ENCODE measurements at regions not wholly inside any gene's neighbourhood (a gene's known extent, or its start where the extent isn't known, plus 50 kb on each side); places are given as distances from the start of the nearest gene placed in this dataset.

DNA sequence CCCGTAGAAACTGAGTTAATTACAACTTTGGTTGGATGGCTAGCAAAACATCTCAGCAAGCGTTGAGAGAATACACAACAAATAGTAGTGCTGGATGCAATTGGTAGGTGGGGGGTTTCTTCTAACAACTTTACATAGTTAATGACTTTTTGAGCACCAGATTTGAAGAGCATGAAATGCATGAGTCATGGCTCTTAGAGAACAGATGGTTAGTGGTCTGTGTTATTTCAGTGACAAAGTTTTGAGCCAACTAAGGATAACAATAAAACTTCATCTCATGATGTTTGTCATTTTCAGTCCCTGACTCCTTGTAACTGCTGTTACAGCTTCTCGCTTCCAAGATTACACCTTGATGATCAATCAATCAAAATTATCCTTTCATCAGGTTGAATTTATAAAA is 399.0 kb upstream of the BRINP1 start:
- H3K27me3 ChIP-seq = no peaks in the 10 kb centered on the region
- no peaks in the 10 kb centered on the region for H3K36me3 ChIP-seq (replicated peaks in 1 of 2; ENCODE audit: insufficient read depth in 1 of 2, low read depth in 2 of 2)
- no peaks in the 10 kb centered on the region for H3K9me3 ChIP-seq
- H3K4me1 ChIP-seq = no peaks in the 10 kb centered on the region
- DNase-seq (no peak), ATAC-seq (no peak)
- no peak overlapping the region for H3K27ac ChIP-seq
- H3K4me3 ChIP-seq = no peak overlapping the region
- 60 to 61% methylated on average over 3 of the region's 3 CpGs for WGBS, 2 donors
- TF ChIP-seq, protein P1, sequence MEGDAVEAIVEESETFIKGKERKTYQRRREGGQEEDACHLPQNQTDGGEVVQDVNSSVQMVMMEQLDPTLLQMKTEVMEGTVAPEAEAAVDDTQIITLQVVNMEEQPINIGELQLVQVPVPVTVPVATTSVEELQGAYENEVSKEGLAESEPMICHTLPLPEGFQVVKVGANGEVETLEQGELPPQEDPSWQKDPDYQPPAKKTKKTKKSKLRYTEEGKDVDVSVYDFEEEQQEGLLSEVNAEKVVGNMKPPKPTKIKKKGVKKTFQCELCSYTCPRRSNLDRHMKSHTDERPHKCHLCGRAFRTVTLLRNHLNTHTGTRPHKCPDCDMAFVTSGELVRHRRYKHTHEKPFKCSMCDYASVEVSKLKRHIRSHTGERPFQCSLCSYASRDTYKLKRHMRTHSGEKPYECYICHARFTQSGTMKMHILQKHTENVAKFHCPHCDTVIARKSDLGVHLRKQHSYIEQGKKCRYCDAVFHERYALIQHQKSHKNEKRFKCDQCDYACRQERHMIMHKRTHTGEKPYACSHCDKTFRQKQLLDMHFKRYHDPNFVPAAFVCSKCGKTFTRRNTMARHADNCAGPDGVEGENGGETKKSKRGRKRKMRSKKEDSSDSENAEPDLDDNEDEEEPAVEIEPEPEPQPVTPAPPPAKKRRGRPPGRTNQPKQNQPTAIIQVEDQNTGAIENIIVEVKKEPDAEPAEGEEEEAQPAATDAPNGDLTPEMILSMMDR (IDR thresholded peaks at IDR 0.05) = no peak
- no peak for TF ChIP-seq POLR2A (IDR thresholded peaks at IDR 0.05)
- intact Hi-C loops (cut with DNase I) = no loop called here

DNA sequence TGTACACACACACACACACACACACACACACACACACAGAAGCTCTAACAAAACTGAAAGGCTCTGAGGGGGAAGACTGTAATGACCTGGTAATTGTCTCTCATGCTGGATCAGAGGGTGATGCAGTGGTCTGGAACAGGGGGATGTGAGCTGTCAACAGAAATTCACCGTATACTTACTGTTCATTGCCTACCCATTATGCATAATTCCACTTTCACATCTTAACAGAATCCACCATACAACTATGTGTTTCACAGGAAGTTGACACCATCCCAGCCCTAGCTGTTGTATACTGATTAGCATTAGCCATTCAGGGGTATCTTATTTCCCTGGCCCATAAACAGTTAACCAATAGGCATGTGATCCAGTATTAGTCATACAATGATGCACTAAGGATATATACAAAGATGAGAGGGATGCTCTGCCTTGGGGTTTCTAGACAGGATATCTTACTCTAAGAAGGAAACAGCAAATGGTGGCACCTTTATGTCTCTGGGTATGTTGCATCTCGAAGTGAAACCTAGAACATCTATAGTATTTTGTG is 396.5 kb upstream of the BRINP1 start:
- H3K36me3 ChIP-seq (replicated peaks in 1 of 2; ENCODE audit: insufficient read depth in 1 of 2, low read depth in 2 of 2) = no peaks in the 10 kb centered on the region
- intact Hi-C loops (cut with DNase I) = no loop called here
- TF ChIP-seq, protein P1 (IDR thresholded peaks at IDR 0.05) = no peak
- no peak for TF ChIP-seq POLR2A (IDR thresholded peaks at IDR 0.05)
- H3K27ac ChIP-seq = no peak overlapping the region
- H3K4me1 ChIP-seq = no peaks in the 10 kb centered on the region
- ATAC-seq = no peak
- DNase-seq = no peak
- H3K4me3 ChIP-seq = no peak overlapping the region
- WGBS, 2 donors = 44 to 47% methylated on average over 2 of the region's 2 CpGs
- H3K9me3 ChIP-seq = no peaks in the 10 kb centered on the region
- H3K27me3 ChIP-seq = no peaks in the 10 kb centered on the region

DNA sequence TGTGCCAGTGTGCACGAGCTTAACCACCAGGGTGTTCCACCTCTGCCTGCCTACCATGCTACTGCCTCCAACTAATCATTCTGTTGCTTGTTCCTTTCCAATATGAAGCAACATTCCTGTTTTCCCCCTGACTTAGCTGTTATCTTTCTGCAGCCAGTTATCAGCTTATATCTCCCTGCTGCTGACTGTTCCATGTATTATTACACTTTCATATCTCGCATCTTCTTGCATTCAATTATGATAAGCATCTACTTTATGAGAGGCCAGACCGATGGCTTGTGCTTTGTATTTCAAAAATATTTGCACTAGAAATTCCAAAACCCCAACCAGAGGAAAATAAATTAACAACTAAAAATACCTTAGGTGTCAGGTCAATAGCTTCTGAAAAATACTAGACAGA is 394.0 kb upstream of the BRINP1 start:
- no peak for DNase-seq
- no peaks in the 10 kb centered on the region for H3K9me3 ChIP-seq
- TF ChIP-seq, protein P1 (IDR thresholded peaks at IDR 0.05) = no peak
- no peak for TF ChIP-seq POLR2A (IDR thresholded peaks at IDR 0.05)
- ATAC-seq = no peak
- WGBS, 2 donors = 22 to 24% methylated on average over 3 of the region's 3 CpGs
- no peak overlapping the region for H3K27ac ChIP-seq
- H3K36me3 ChIP-seq (replicated peaks in 1 of 2; ENCODE audit: insufficient read depth in 1 of 2, low read depth in 2 of 2) = no peaks in the 10 kb centered on the region
- intact Hi-C loops (cut with DNase I) = no loop called here
- H3K4me3 ChIP-seq = no peak overlapping the region
- no peaks in the 10 kb centered on the region for H3K4me1 ChIP-seq
- H3K27me3 ChIP-seq = no peaks in the 10 kb centered on the region

DNA sequence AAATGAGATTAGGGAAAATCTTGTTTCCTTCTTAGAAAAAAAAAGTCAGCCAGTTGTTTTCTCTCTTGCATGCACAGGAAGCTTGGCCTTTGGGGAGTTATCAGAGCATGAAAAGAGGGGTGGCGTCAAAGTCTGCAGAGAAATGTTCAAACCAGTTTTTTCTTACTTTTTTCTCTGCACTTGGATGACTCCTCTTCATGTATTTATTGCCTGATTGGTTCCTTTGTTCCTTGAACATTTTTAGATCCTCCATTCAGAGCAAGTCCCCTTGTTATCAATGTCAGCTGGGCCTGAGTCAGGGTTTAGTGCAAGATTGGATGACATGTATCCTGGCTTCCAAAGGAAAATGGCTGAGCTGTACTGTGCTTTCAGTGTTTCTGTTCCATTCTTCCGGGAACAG is 392.6 kb upstream of the BRINP1 start:
- Histone ChIP-seq H3K4me1 (no peaks in the 10 kb centered on the region), H3K27ac (no peak overlapping the region), H3K4me3 (no peak overlapping the region), H3K9me3 (no peaks in the 10 kb centered on the region), H3K36me3 (replicated peaks in 1 of 2; ENCODE audit: insufficient read depth in 1 of 2, low read depth in 2 of 2) (no peaks in the 10 kb centered on the region), H3K27me3 (no peaks in the 10 kb centered on the region)
- TF ChIP-seq, protein P1 (IDR thresholded peaks at IDR 0.05) = no peak
- TF ChIP-seq POLR2A (IDR thresholded peaks at IDR 0.05) = no peak
- intact Hi-C loops (cut with DNase I) = no loop called here
- WGBS, 2 donors = 67 to 72% methylated on average over 2 of the region's 2 CpGs
- DNase-seq (no peak), ATAC-seq (no peak)

DNA sequence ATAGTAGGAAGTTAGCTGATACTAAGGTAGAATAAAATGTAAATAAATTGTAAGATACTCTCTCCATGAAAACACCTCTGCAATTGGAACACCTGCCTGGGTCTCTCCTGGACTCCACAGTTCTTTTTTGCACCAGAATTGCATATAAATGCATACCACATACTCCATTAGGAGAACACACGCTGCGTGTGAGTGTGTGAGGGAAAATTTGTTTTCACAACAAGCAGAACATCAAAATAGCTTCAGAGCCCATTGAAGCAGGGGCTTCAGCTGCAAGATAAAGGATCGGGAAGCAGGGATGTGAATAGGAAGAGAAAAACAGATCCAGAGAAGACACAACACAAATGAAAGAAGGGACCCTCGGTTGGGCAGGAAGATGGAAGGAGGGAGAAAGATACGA is 389.8 kb upstream of the BRINP1 start:
- Histone ChIP-seq H3K9me3 (no peaks in the 10 kb centered on the region), H3K4me3 (no peak overlapping the region), H3K27me3 (no peaks in the 10 kb centered on the region), H3K27ac (no peak overlapping the region), H3K36me3 (replicated peaks in 1 of 2; ENCODE audit: insufficient read depth in 1 of 2, low read depth in 2 of 2) (no peaks in the 10 kb centered on the region), H3K4me1 (no peaks in the 10 kb centered on the region)
- TF ChIP-seq, protein P1 (IDR thresholded peaks at IDR 0.05) = no peak
- no peak for TF ChIP-seq POLR2A (IDR thresholded peaks at IDR 0.05)
- ATAC-seq (no peak), DNase-seq (no peak)
- 14 to 28% methylated on average over 5 of the region's 5 CpGs for WGBS, 2 donors
- intact Hi-C loops (cut with DNase I) = no loop called here
